SK-N-SH (cell line): ENCODE measurements at regions not wholly inside any gene's neighbourhood (a gene's known extent, or its start where the extent isn't known, plus 50 kb on each side); places are given as distances from the start of the nearest gene placed in this dataset.

Experiments
- CTCF ChIA-PET: fragments of 300-600, 350-600 bp; formaldehyde crosslinking; extraction: SDS; loops from one replicate; lab custom pipeline; 2021; lab: Yijun Ruan, JAX
- POLR2A ChIA-PET: fragments of 350-600 bp; sonication (Branson Sonifier 250); formaldehyde crosslinking; extraction: SDS; loops from one replicate; lab custom pipeline; 2020; ENCODE audit warnings: antibody characterized with exemption, inconsistent platforms; lab: Yijun Ruan, JAX
- DNase-seq: peaks from one replicate; pipeline ENCODE4 v3.0.0; 2012
- H2AFZ ChIP-seq: fragments of 200-600 bp; sonication (generic); 2 replicates; pipeline ENCODE4 v1.8.1; 2016; ENCODE audit warnings: antibody characterized with exemption, mild to moderate bottlenecking, low read depth
- H3F3A ChIP-seq: fragments of 200-600 bp; sonication (generic); replicated peaks from 2 replicates; pipeline ENCODE3; 2016; ENCODE audit warnings: antibody characterized with exemption, mild to moderate bottlenecking; ENCODE audit not compliant: insufficient read depth
- H3K27ac ChIP-seq, 2 experiments: fragments of 200-500 bp in 1 of 2; fragments of 200-600 bp in 1 of 2; sonication (Bioruptor generic) in 1 of 2; sonication (generic), shearing (Covaris generic) in 1 of 2; 2 replicates each; pipeline versions ENCODE4 v1.5.1 to v1.6.1; 2014 to 2016; ENCODE audit warnings: low read depth in 2 of 2, inconsistent platforms in 1 of 2, low read length in 1 of 2, mild to moderate bottlenecking in 1 of 2, mixed read lengths in 1 of 2
- H3K27me3 ChIP-seq: fragments of 200-600 bp; sonication (generic), shearing (Covaris generic); 2 replicates; pipeline ENCODE4 v1.6.1; 2016; ENCODE audit warnings: mixed run types; ENCODE audit not compliant: insufficient read depth
- H3K36me3 ChIP-seq, 2 experiments: fragments of 200-500 bp in 1 of 2; fragments of 200-600 bp in 1 of 2; sonication (Bioruptor generic) in 1 of 2; sonication (generic) in 1 of 2; replicated peaks in 1 of 2; 2 replicates each; pipeline versions ENCODE3 to v1.5.1; 2014 to 2016; ENCODE audit warnings: low read length in 1 of 2, mild to moderate bottlenecking in 1 of 2; ENCODE audit not compliant: insufficient read depth in 2 of 2, control insufficient read depth in 1 of 2
- H3K4me1 ChIP-seq, 2 experiments: fragments of 200-500 bp in 1 of 2; fragments of 200-600 bp in 1 of 2; sonication (Bioruptor generic) in 1 of 2; sonication (generic), shearing (Covaris generic) in 1 of 2; 2 replicates each; pipeline versions ENCODE4 v1.5.1 to v1.6.1; 2014 to 2016; ENCODE audit warnings: low read depth in 1 of 2, low read length in 1 of 2, mixed run types in 1 of 2; ENCODE audit not compliant: insufficient read depth in 2 of 2, control insufficient read depth in 1 of 2
- H3K4me2 ChIP-seq: fragments of 200-600 bp; sonication (generic), shearing (Covaris generic); 2 replicates; pipeline ENCODE4 v1.6.1; 2017; ENCODE audit warnings: mixed run types
- H3K4me3 ChIP-seq, 2 experiments: fragments of 200-500 bp in 1 of 2; fragments of 200-600 bp in 1 of 2; sonication (Bioruptor generic) in 1 of 2; sonication (generic), shearing (Covaris generic) in 1 of 2; 2 replicates each; pipeline versions ENCODE4 v1.5.1 to v1.8.1; 2014 to 2016; ENCODE audit warnings: low read depth in 2 of 2, inconsistent platforms in 1 of 2, low read length in 1 of 2, mild to moderate bottlenecking in 1 of 2, mixed read lengths in 1 of 2, moderate library complexity in 1 of 2
- H3K79me2 ChIP-seq: fragments of 200-600 bp; sonication (generic); 2 replicates; pipeline ENCODE4 v1.8.1; 2017; ENCODE audit warnings: mild to moderate bottlenecking; ENCODE audit not compliant: insufficient read depth
- H3K9ac ChIP-seq: fragments of 200-600 bp; sonication (generic); 2 replicates; pipeline ENCODE4 v1.6.1; 2017; ENCODE audit warnings: mixed run types
- H3K9me2 ChIP-seq: fragments of 200-600 bp; sonication (generic); 2 replicates; pipeline ENCODE4 v1.6.1; 2017; ENCODE audit warnings: mixed run types
- H3K9me3 ChIP-seq: fragments of 200-600 bp; sonication (generic); 2 replicates; pipeline ENCODE4 v1.6.1; 2017; ENCODE audit warnings: mixed run types, mild to moderate bottlenecking, moderate library complexity
- H4K20me1 ChIP-seq: fragments of 200-600 bp; sonication (generic); 2 replicates; pipeline ENCODE4 v1.6.1; 2017; ENCODE audit warnings: mild to moderate bottlenecking, mixed run types; ENCODE audit not compliant: insufficient read depth
- ELF1 ChIP-seq: IDR thresholded peaks from 2 replicates; pipeline ENCODE4 v1.4.0; 2012
- EZH2phosphoT487 ChIP-seq: fragments of 200-600 bp; sonication (generic); IDR thresholded peaks from 2 replicates; pipeline ENCODE4 v1.6.1; 2017; ENCODE audit warnings: low read depth, mixed run types, mild to moderate bottlenecking, antibody characterized with exemption, moderate library complexity, borderline replicate concordance
- FOSL2 ChIP-seq: IDR thresholded peaks from 2 replicates; pipeline ENCODE4 v1.4.0; 2012; ENCODE audit warnings: low read depth, mild to moderate bottlenecking, moderate library complexity, borderline replicate concordance
- FOXJ3 ChIP-seq: sonication (generic); formaldehyde crosslinking; IDR thresholded peaks from 2 replicates; pipeline ENCODE4 v1.5.1; 2020; ENCODE audit warnings: mild to moderate bottlenecking, missing genetic modification reagents
- GATA2 ChIP-seq: sonication (generic); formaldehyde crosslinking; IDR thresholded peaks from 2 replicates; pipeline ENCODE4 v1.5.0; 2020; ENCODE audit warnings: mild to moderate bottlenecking, missing genetic modification reagents
- MAX ChIP-seq: IDR thresholded peaks from 2 replicates; pipeline ENCODE4 v1.4.0; 2012; ENCODE audit warnings: low read depth
- NFIC ChIP-seq: IDR thresholded peaks from 2 replicates; pipeline ENCODE4 v1.4.0; 2012; ENCODE audit warnings: borderline replicate concordance
- NRF1 ChIP-seq: IDR thresholded peaks from 2 replicates; pipeline ENCODE4 v1.6.1; 2012; ENCODE audit warnings: low read depth, mild to moderate bottlenecking, low read length
- POLR2AphosphoS5 ChIP-seq: IDR thresholded peaks from 2 replicates; pipeline ENCODE4 v1.6.1; 2012; ENCODE audit warnings: low read depth, low read length
- RAD21 ChIP-seq: IDR thresholded peaks from 2 replicates; pipeline ENCODE4 v1.6.1; 2012; ENCODE audit warnings: mild to moderate bottlenecking, low read length
- RCOR1 ChIP-seq: fragments of 150-350 bp; IDR thresholded peaks from 2 replicates; pipeline ENCODE4 v1.6.1; 2017; ENCODE audit warnings: antibody characterized with exemption, low read length
- REST ChIP-seq: IDR thresholded peaks from 2 replicates; pipeline ENCODE4 v1.6.1; 2012; ENCODE audit warnings: mild to moderate bottlenecking, low read depth, low read length, moderate library complexity
- RFX5 ChIP-seq: IDR thresholded peaks from 2 replicates; pipeline ENCODE4 v1.6.1; 2012; ENCODE audit warnings: mild to moderate bottlenecking, improper control_type of control experiment, low read length
- RXRA ChIP-seq: IDR thresholded peaks from 2 replicates; pipeline ENCODE4 v1.4.0; 2012; ENCODE audit warnings: low read depth, mild to moderate bottlenecking, borderline replicate concordance
- SIN3A ChIP-seq: IDR thresholded peaks from 2 replicates; pipeline ENCODE4 v1.6.1; 2012; ENCODE audit warnings: low read depth, mild to moderate bottlenecking, low read length, moderate library complexity, borderline replicate concordance
- SMC3 ChIP-seq: IDR thresholded peaks from 2 replicates; pipeline ENCODE4 v1.6.1; 2012; ENCODE audit warnings: low read depth, low read length, improper control_type of control experiment
- TEAD4 ChIP-seq: IDR thresholded peaks from 2 replicates; pipeline ENCODE4 v1.4.0; 2012; ENCODE audit warnings: mild to moderate bottlenecking, borderline replicate concordance; ENCODE audit not compliant: insufficient read depth
- ZBTB33 ChIP-seq: IDR thresholded peaks from 2 replicates; pipeline ENCODE4 v1.4.0; 2012; ENCODE audit warnings: low read depth, borderline replicate concordance
- WGBS: methylation state at CpG from one replicate; pipeline ENCODE4 v1.1.6; 2017; ENCODE audit warnings: low lambda C conversion rate; 5-methylcytosine and 5-hydroxymethylcytosine counted together
- TF ChIP-seq, protein P1 (sequence below): fragments of 200-600 bp; sonication (generic); IDR thresholded peaks from 2 replicates; pipeline ENCODE4 v1.6.1; 2017; ENCODE audit warnings: antibody characterized with exemption, mild to moderate bottlenecking, moderate library complexity
- TF ChIP-seq, protein P2 (sequence below): fragments of 150-350 bp; IDR thresholded peaks from 2 replicates; pipeline ENCODE4 v1.6.1; 2016; ENCODE audit warnings: mild to moderate bottlenecking, low read depth, low read length

DNA sequence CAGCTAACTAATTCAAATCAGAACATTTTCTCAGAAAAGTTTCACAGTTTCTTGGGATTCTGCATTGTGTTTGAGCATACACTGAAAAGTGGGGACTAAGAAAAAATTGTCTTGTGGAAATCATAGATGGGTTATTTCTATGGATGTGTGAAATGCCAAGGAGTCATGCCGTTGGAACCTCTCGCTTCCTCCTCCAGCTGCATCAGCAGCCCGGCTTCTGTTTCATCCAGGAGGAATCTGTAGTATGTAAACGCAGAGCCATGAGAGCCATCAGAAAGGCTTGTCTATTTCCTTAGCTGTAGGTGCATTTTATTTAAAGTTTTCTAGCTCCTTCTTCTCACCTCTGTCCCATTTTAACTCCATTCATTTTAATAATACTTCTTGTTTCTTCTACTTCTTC lies 1144.1 kb downstream of the GATA3 start:
- Histone ChIP-seq H3K4me2 (no peak overlapping the region), H3K4me3 (no peak overlapping the region), H2AFZ (no peak overlapping the region), H3K36me3 (no peaks in the 10 kb centered on the region), H3K4me1 (peaks cover 0 to 6% of the 10 kb centered on the region in 2 experiments; a peak in 1 of 4 replicates), H3K9me2 (no peaks in the 10 kb centered on the region; the same call in 1 of the 2 replicates), H3K79me2 (no peaks in the 10 kb centered on the region), H3K9me3 (no peaks in the 10 kb centered on the region), H3K27ac (no peak overlapping the region), H3K9ac (no peak overlapping the region), H3F3A (no peaks in the 10 kb centered on the region), H3K27me3 (no peaks in the 10 kb centered on the region), H4K20me1 (no peaks in the 10 kb centered on the region)
- TF ChIP-seq RFX5: no peak
- TF ChIP-seq FOXJ3 (CRISPR knock-in tag): no peak
- TF ChIP-seq NFIC: no peak
- 73% methylated on average over 4 of the region's 4 CpGs for WGBS
- no peak for DNase-seq
- ChIA-PET CTCF (interaction anchor here (1.1 kb wide), 1 partner anchor 19 kb away, joined by 4 read pairs; no protein-coding TSS in a partner anchor), POLR2A (no interaction called here)

GRCh38 chr10:9205558-9205957 lies 1151.1 kb downstream of the GATA3 start:
- Histone ChIP-seq H3K9ac (no peak overlapping the region), H3K4me2 (no peak overlapping the region), H3K4me3 (no peak overlapping the region), H3K9me2 (no peaks in the 10 kb centered on the region; the same call in 1 of the 2 replicates), H2AFZ (no peak overlapping the region), H3K27me3 (no peaks in the 10 kb centered on the region), H4K20me1 (no peaks in the 10 kb centered on the region), H3K79me2 (no peaks in the 10 kb centered on the region), H3K4me1 (peaks cover 0 to 2% of the 10 kb centered on the region in 2 experiments; a peak in 2 of 4 replicates), H3F3A (no peaks in the 10 kb centered on the region), H3K27ac (no peak overlapping the region), H3K9me3 (no peaks in the 10 kb centered on the region), H3K36me3 (no peaks in the 10 kb centered on the region)
- 70% methylated on average over 1 of the region's 1 CpG for WGBS
- ChIA-PET CTCF (no interaction called here), POLR2A (no interaction called here)
- DNase-seq: no peak
- TF ChIP-seq TEAD4 (no peak), ELF1 (no peak), FOSL2 (no peak), REST (no peak), NFIC (no peak), FOXJ3 (CRISPR knock-in tag) (no peak), NRF1 (no peak), EZH2phosphoT487 (no peak), RCOR1 (no peak), SIN3A (no peak), RXRA (no peak), GATA2 (CRISPR knock-in tag) (no peak), ZBTB33 (no peak), RAD21 (no peak), MAX (no peak), SMC3 (no peak), POLR2AphosphoS5 (no peak)
- TF ChIP-seq, protein P1, sequence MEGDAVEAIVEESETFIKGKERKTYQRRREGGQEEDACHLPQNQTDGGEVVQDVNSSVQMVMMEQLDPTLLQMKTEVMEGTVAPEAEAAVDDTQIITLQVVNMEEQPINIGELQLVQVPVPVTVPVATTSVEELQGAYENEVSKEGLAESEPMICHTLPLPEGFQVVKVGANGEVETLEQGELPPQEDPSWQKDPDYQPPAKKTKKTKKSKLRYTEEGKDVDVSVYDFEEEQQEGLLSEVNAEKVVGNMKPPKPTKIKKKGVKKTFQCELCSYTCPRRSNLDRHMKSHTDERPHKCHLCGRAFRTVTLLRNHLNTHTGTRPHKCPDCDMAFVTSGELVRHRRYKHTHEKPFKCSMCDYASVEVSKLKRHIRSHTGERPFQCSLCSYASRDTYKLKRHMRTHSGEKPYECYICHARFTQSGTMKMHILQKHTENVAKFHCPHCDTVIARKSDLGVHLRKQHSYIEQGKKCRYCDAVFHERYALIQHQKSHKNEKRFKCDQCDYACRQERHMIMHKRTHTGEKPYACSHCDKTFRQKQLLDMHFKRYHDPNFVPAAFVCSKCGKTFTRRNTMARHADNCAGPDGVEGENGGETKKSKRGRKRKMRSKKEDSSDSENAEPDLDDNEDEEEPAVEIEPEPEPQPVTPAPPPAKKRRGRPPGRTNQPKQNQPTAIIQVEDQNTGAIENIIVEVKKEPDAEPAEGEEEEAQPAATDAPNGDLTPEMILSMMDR: no peak
- TF ChIP-seq, protein P2, sequence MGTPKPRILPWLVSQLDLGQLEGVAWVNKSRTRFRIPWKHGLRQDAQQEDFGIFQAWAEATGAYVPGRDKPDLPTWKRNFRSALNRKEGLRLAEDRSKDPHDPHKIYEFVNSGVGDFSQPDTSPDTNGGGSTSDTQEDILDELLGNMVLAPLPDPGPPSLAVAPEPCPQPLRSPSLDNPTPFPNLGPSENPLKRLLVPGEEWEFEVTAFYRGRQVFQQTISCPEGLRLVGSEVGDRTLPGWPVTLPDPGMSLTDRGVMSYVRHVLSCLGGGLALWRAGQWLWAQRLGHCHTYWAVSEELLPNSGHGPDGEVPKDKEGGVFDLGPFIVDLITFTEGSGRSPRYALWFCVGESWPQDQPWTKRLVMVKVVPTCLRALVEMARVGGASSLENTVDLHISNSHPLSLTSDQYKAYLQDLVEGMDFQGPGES: no peak
